ENCODE measurements at regions not wholly inside any gene's neighbourhood (a gene's known extent, or its start where the extent isn't known, plus 50 kb on each side); places are given as distances from the start of the nearest gene placed in this dataset.
"Not testable (repeated sequence)": the region's sequence is repeated elsewhere in the genome, so short reads cannot be mapped to it uniquely, and the experiment has no call there.

DNA sequence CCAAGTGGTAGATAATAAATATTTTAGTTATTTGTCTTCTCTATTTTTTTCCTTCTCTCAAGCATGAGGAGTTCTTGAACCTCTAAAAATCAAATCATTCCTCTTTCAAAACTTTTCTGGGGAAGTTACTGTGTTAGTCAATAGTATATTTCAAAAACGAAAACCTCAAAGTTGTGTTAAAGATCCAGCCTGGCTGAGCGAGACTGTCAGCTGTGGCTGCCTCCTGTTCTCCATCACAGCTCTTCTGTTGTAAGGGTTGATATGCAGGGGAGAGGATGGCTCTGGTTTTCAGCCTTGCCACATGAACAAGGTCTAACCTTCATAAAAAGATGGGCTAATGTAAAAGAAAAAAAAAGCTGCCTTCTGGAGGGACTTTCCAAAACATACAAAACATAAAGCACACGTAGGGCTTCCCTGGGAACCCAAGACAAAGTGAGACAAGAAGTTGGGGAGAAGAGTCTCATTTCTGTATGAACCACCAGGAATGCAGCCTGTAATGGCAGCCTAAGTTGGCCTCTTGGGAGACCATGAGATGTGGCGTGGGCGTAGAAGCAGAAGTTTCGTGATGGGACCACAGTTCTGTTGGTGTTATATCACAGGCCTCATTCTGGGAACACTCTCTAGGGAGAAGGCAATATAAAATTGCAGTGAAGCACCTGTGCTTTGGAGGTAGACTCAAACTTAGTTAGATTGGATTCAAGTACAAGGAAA, 77.9 kb upstream of the FHIP2A start:
- Histone ChIP-seq H3K27ac (peak overlapping the region; percentile 42 to 57), H3K4me1 (peaks cover 0 to 29% of the 10 kb centered on the region in 2 donors), H3K9me3 (no peaks in the 10 kb centered on the region), H3K36me3 (no peaks in the 10 kb centered on the region), H3K27me3 (no peaks in the 10 kb centered on the region), H3K4me3 (no peak overlapping the region)
- TF ChIP-seq CTCF (IDR thresholded peaks at IDR 0.05) = no peak
- no peak for DNase-seq (ENCODE audit: low spot score)

- Histone ChIP-seq H3K36me3 (no peaks in the 10 kb centered on the region), H3K4me1 (peaks cover 0 to 46% of the 10 kb centered on the region in 2 donors), H3K27me3 (no peaks in the 10 kb centered on the region), H3K27ac (no peak overlapping the region), H3K4me3 (no peak overlapping the region), H3K9me3 (no peaks in the 10 kb centered on the region)
- no peak for DNase-seq (ENCODE audit: low spot score)
- TF ChIP-seq CTCF (IDR thresholded peaks at IDR 0.05) = no peak
Observed at GRCh38 chr10:114746531-114746930, 75.0 kb upstream of the FHIP2A start.

DNA sequence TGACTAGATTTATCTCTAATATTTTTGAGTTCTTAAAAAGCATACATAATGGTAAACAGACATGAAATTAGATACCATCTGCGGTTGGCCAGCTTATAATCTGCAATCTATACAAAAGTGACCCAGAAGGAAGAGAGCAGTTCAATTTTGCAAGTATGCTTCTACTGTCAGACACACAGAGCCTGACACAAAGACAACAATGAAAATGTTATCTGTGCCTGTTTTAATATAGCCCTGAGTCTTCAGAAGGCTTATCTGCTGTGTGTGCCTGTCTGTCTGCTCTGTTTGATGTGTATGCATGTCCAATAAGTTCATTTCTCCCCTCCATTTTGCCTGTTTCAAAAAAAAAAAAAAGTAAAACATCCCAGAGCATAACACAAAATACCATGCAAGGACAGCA, 73.3 kb upstream of the FHIP2A start:
- Histone ChIP-seq H3K27ac (peak overlapping the region; percentile 70 to 84), H3K4me3 (no peak overlapping the region), H3K36me3 (no peaks in the 10 kb centered on the region), H3K27me3 (no peaks in the 10 kb centered on the region), H3K9me3 (no peaks in the 10 kb centered on the region), H3K4me1 (peaks cover 0 to 43% of the 10 kb centered on the region in 2 donors)
- TF ChIP-seq CTCF (IDR thresholded peaks at IDR 0.05) = no peak
- no peak for DNase-seq (ENCODE audit: low spot score)

DNA sequence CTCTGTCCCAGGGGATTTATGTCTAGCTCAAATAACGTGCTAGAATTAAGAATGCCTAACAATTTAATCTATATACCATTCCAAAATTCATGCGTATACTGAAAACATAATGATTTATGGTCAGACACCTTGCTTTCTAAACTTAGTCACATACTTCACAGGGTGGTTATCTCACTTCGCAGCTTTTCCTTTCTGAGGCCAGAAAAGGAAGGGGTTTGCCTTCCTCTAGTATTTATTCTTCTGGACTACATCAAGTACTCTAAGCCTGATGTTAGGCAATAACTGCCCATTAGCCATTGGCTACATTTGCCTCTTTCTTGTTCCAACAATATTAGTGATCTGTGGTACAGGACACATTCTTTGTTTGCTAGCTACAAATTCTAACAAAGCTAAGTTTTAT, 72.6 kb upstream of the FHIP2A start:
- Histone ChIP-seq H3K27ac (peak overlapping the region; percentile 70 to 84), H3K4me3 (no peak overlapping the region), H3K27me3 (no peaks in the 10 kb centered on the region), H3K4me1 (peaks cover 0 to 41% of the 10 kb centered on the region in 2 donors), H3K36me3 (no peaks in the 10 kb centered on the region), H3K9me3 (no peaks in the 10 kb centered on the region)
- DNase-seq (ENCODE audit: low spot score) = no peak
- TF ChIP-seq CTCF (IDR thresholded peaks at IDR 0.05) = no peak

DNA sequence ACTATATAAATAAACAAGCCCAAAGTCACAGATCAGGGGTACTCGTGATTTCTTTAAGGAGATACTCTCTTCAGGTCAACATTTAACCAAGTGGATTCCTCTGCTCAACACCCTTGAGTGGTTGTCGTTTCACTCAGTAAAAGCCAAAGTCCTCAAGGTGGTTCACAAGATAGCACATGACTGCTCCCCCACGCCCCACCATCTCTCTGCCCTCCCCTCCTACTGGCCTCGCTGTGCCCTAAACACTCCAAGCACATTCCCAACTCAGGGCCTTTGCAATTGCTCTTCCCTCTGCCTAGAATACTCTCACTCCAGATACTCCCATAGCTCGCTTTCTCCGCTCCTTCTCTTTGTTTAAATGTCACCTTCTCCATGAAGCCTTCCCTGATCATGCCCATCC, 72.1 kb upstream of the FHIP2A start:
- peaks cover 0 to 46% of the 10 kb centered on the region in 2 donors for H3K4me1 ChIP-seq
- no peaks in the 10 kb centered on the region for H3K27me3 ChIP-seq
- no peaks in the 10 kb centered on the region for H3K36me3 ChIP-seq
- H3K4me3 ChIP-seq = no peak overlapping the region
- H3K9me3 ChIP-seq = no peaks in the 10 kb centered on the region
- no peak for DNase-seq (ENCODE audit: low spot score)
- TF ChIP-seq CTCF (IDR thresholded peaks at IDR 0.05) = no peak
- peak overlapping the region; percentile 70 to 84 for H3K27ac ChIP-seq

- Histone ChIP-seq H3K36me3 (no peaks in the 10 kb centered on the region), H3K27ac (peak overlapping the region in 1 of 2 donors; percentile 8), H3K27me3 (no peaks in the 10 kb centered on the region), H3K4me1 (peaks cover 0 to 57% of the 10 kb centered on the region in 2 donors), H3K4me3 (no peak overlapping the region), H3K9me3 (no peaks in the 10 kb centered on the region)
- TF ChIP-seq CTCF (IDR thresholded peaks at IDR 0.05) = no peak
- DNase-seq (ENCODE audit: low spot score) = no peak
Observed at GRCh38 chr10:114751856-114752255, 69.7 kb upstream of the FHIP2A start.

- H3K36me3 ChIP-seq; DNase-seq (ENCODE audit: low spot score); H3K4me3 ChIP-seq; H3K27me3 ChIP-seq; H3K27ac ChIP-seq; H3K9me3 ChIP-seq: not testable (repeated sequence)
- H3K4me1 ChIP-seq = peaks cover 0 to 56% of the 10 kb centered on the region in 2 donors
Observed at GRCh38 chr10:114752570-114752969, 69.0 kb upstream of the FHIP2A start.

Data from right atrium auricular region (tissue), 2 donors.